Erythroblast (primary cell): ENCODE measurements at regions not wholly inside any gene's neighbourhood (a gene's known extent, or its start where the extent isn't known, plus 50 kb on each side); places are given as distances from the start of the nearest gene placed in this dataset.

ENCODE experiments used
- GATA1 ChIP-seq: IDR thresholded peaks from 2 replicates; pipeline ENCODE4 v1.6.1; 2011; ENCODE audit warnings: low read depth, mild to moderate bottlenecking, control low read depth, low read length, moderate library complexity
- POLR2A ChIP-seq: IDR thresholded peaks from 2 replicates; pipeline ENCODE4 v1.6.1; 2011; ENCODE audit warnings: mild to moderate bottlenecking, low read length

GRCh38 chr9:1761807-1762206, 253.3 kb upstream of the SMARCA2 start:
- TF ChIP-seq POLR2A, result no peak
- no peak for TF ChIP-seq GATA1
